ENCODE measurements at regions not wholly inside any gene's neighbourhood (a gene's known extent, or its start where the extent isn't known, plus 50 kb on each side); places are given as distances from the start of the nearest gene placed in this dataset.

DNA sequence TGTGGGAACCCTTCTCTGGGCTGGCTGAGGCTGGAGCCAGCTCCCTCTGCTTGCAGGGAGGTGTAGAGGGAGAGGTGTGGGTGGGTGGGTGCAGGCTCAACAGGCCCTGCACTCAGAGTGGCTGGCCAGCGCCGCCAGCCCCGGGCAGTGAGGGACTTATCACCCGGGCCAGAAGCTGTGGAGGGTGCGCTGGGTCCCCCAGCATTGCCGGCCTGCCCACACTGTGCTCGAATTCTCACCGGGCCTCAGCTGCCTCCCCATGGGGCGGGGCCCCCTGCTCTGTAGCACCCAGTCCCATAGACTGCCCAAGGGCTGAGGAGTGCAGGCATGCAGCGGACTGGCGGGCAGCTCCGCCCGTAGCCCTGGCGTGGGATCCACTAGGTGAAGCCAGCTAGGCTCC is 190.7 kb upstream of the TAC1 start:
- TF ChIP-seq CTCF (IDR thresholded peaks at IDR 0.05) (no peak), POLR2A (IDR thresholded peaks at IDR 0.05) (no peak)
